SK-N-SH (cell line): ENCODE measurements at regions not wholly inside any gene's neighbourhood (a gene's known extent, or its start where the extent isn't known, plus 50 kb on each side); places are given as distances from the start of the nearest gene placed in this dataset.

Experiments
- GABPA ChIP-seq: IDR thresholded peaks from 2 replicates; pipeline ENCODE4 v1.4.0; 2012; ENCODE audit warnings: low read depth, mild to moderate bottlenecking
- POLR2AphosphoS5 ChIP-seq: IDR thresholded peaks from 2 replicates; pipeline ENCODE4 v1.6.1; 2012; ENCODE audit warnings: low read depth, low read length
- TCF12 ChIP-seq: IDR thresholded peaks from 2 replicates; pipeline ENCODE4 v1.4.0; 2012
- TF ChIP-seq, protein P1 (sequence below): fragments of 200-600 bp; sonication (generic); IDR thresholded peaks from 2 replicates; pipeline ENCODE4 v1.6.1; 2017; ENCODE audit warnings: antibody characterized with exemption, mild to moderate bottlenecking, moderate library complexity
- TF ChIP-seq, protein P2 (sequence below): fragments of 150-350 bp; IDR thresholded peaks from 2 replicates; pipeline ENCODE4 v1.6.1; 2017; ENCODE audit warnings: antibody characterized with exemption, low read length, low read depth, borderline replicate concordance
- TF ChIP-seq, protein P3 (sequence below): IDR thresholded peaks from 2 replicates; pipeline ENCODE4 v1.4.0; 2012; ENCODE audit warnings: low read depth

DNA sequence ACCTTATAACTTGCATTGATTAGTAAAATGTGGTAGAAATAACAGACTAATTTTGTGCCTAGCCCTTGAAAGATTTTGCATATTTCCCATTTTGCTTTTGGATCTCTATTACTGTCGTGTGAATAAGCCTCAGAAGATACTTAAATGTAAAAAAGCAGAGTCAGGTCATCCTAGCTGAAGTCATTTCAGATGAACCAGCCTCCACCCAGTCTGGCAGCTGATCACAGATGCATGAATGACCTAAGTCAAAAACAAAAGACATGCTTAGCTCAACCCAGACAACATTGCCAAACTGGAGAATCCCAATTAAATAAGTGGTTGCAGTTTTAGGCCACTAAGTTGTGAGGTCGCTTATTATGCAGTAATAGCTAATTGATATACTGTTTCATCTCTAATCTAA, 349.9 kb downstream of the C12orf50 start:
- TF ChIP-seq, protein P1, sequence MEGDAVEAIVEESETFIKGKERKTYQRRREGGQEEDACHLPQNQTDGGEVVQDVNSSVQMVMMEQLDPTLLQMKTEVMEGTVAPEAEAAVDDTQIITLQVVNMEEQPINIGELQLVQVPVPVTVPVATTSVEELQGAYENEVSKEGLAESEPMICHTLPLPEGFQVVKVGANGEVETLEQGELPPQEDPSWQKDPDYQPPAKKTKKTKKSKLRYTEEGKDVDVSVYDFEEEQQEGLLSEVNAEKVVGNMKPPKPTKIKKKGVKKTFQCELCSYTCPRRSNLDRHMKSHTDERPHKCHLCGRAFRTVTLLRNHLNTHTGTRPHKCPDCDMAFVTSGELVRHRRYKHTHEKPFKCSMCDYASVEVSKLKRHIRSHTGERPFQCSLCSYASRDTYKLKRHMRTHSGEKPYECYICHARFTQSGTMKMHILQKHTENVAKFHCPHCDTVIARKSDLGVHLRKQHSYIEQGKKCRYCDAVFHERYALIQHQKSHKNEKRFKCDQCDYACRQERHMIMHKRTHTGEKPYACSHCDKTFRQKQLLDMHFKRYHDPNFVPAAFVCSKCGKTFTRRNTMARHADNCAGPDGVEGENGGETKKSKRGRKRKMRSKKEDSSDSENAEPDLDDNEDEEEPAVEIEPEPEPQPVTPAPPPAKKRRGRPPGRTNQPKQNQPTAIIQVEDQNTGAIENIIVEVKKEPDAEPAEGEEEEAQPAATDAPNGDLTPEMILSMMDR = no peak
- TF ChIP-seq TCF12 = no peak
- TF ChIP-seq, protein P2, sequence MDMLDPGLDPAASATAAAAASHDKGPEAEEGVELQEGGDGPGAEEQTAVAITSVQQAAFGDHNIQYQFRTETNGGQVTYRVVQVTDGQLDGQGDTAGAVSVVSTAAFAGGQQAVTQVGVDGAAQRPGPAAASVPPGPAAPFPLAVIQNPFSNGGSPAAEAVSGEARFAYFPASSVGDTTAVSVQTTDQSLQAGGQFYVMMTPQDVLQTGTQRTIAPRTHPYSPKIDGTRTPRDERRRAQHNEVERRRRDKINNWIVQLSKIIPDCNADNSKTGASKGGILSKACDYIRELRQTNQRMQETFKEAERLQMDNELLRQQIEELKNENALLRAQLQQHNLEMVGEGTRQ = no peak
- TF ChIP-seq GABPA = no peak
- TF ChIP-seq, protein P3, sequence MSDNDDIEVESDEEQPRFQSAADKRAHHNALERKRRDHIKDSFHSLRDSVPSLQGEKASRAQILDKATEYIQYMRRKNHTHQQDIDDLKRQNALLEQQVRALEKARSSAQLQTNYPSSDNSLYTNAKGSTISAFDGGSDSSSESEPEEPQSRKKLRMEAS = no peak
- no peak for TF ChIP-seq POLR2AphosphoS5
